MCF 10A (cell line): ENCODE measurements at regions not wholly inside any gene's neighbourhood (a gene's known extent, or its start where the extent isn't known, plus 50 kb on each side); places are given as distances from the start of the nearest gene placed in this dataset.

Experiments used
- BruUV-seq: library from RNA; stranded (reverse); fragments of 400-500 nt; replicated peaks from 2 replicates; lab custom pipeline; 2021; lab: Mats Ljungman, UMichigan
- CTCF ChIA-PET: fragments of 300-600 bp; sonication (Branson Sonifier 250); formaldehyde crosslinking; extraction: SDS; loops from one replicate; lab custom pipeline; 2021; ENCODE audit warnings: antibody characterized with exemption, inconsistent platforms; lab: Yijun Ruan, JAX
- POLR2A ChIA-PET: fragments of 300-600, 350-650 bp; sonication (Branson Sonifier 250); formaldehyde crosslinking; extraction: SDS; loops from one replicate; lab custom pipeline; 2020; ENCODE audit warnings: antibody characterized with exemption, inconsistent platforms; lab: Yijun Ruan, JAX
- DNase-seq: peaks from one replicate; pipeline ENCODE4 v3.0.0-alpha.2; 2018; ENCODE audit not compliant: unreplicated experiment
- H3K27ac Mint-ChIP-seq: one replicate; pipeline ENCODE4 v1.8.0; 2022; ENCODE audit warnings: mild to moderate bottlenecking, low read depth, mixed read lengths; ENCODE audit not compliant: unreplicated experiment
- H3K27me3 Mint-ChIP-seq: one replicate; pipeline ENCODE4 v1.8.0; 2022; ENCODE audit warnings: mixed read lengths; ENCODE audit not compliant: insufficient read depth, unreplicated experiment
- H3K36me3 Mint-ChIP-seq: one replicate; pipeline ENCODE4 v1.8.0; 2022; ENCODE audit warnings: mild to moderate bottlenecking, moderate library complexity, mixed read lengths; ENCODE audit not compliant: insufficient read depth, unreplicated experiment
- H3K4me1 Mint-ChIP-seq: one replicate; pipeline ENCODE4 v1.8.0; 2022; ENCODE audit warnings: mixed read lengths; ENCODE audit not compliant: insufficient read depth, unreplicated experiment
- H3K4me3 Mint-ChIP-seq: one replicate; pipeline ENCODE4 v1.8.0; 2022; ENCODE audit warnings: mild to moderate bottlenecking, moderate library complexity, mixed read lengths; ENCODE audit not compliant: unreplicated experiment
- H3K9me3 Mint-ChIP-seq: one replicate; pipeline ENCODE4 v1.8.0; 2022; ENCODE audit warnings: mixed read lengths; ENCODE audit not compliant: unreplicated experiment
- CTCF ChIP-seq: fragments of 200-600 bp; IDR thresholded peaks from one replicate; pipeline ENCODE4 v1.8.0; 2022; ENCODE audit warnings: antibody characterized with exemption, mild to moderate bottlenecking; ENCODE audit not compliant: unreplicated experiment
- intact Hi-C: fragments of 100-400 bp; cut with micrococcal nuclease; formaldehyde crosslinking; loops from 2 replicates; pipeline ENCODE4 v1.14.1; 2022

DNA sequence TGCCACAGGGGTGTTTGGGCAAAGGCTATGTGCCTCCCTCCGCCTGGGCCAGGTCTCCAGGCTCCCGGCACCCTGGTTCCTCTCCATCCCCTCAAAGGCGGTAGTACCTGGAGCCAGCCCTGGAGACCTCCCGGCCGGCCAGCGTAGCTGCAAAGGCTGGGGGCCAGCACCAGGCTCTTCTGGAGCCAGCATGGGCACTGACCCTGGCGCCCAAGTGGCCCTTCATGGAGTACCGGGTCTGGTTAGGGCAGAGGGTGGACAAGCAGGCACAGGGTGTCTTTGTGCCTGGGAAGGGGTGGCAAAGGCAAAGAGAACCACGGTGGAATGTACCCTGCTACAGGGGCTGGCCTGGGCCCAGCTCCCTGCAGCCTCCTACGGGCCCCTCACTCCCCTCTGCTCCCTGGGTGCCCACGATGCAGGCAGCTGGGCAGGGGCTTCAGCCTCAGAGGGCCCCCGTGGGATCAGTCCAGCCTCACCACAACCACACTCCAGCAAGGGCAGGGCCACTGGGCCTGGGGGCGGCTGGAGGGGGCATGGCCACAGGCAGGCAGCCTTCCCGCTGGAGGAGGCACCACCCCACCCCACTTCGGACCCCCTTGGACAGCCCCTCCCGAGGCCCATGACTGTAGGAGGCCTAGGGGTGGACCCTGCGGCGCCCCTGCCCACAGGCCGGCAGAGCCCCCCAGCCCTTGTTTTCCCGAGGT, 112.9 kb upstream of the NKX1-1 start:
- H3K36me3 Mint-ChIP-seq: no peaks in the 10 kb centered on the region
- BruUV-seq: no TSS peak

DNA sequence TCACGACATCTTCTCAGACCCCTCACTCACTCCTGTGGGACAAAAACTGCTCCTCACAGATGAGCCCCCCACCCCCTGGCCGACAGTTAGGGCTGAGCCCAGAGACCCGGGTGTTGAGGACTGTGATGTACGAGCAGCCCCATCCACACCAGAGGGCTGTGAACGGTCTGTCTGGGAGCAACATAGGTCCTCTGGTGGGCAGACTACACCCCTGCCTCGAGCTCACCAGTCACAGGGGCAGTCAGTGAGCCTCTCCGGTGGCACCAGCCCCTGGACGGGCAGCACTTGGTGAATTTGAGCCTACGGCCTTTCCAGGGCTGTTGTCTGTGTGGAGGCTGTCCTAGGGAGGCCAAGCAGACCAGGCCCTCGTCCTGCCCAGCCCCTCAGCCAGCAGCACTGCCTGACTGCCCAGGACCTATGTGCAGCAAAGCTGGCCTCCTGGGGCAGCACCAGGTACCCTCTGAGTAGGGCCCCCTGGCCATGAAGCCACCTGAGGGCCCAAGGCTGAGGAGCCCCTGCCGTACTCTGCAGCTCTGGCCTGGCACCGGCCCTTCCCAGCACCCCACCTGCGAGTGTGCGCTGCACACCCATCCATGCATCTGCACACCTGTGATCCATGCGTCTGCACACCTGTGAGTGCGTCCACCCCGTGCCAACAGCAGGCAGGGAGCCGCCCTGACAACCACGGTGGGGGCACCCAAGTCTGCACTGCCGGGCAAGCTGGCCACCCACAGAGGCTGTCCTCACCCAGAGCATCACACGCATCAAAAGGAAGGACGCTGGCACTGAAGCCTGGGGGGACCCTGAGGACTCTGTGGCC, 111.6 kb upstream of the NKX1-1 start:
- H3K4me3 Mint-ChIP-seq: no peak overlapping the region

More for the DNA sequence above, 112.9 kb upstream of the NKX1-1 start:
- ChIA-PET CTCF (no interaction called here), POLR2A (no interaction called here)
- Mint-ChIP-seq H3K9me3 (no peaks in the 10 kb centered on the region), H3K27me3 (peaks cover 27% of the 10 kb centered on the region), H3K4me3 (no peak overlapping the region), H3K27ac (no peak overlapping the region), H3K4me1 (peaks cover 5% of the 10 kb centered on the region)
- intact Hi-C loops: no loop called here
- no peak for DNase-seq
- TF ChIP-seq CTCF: no peak

DNA sequence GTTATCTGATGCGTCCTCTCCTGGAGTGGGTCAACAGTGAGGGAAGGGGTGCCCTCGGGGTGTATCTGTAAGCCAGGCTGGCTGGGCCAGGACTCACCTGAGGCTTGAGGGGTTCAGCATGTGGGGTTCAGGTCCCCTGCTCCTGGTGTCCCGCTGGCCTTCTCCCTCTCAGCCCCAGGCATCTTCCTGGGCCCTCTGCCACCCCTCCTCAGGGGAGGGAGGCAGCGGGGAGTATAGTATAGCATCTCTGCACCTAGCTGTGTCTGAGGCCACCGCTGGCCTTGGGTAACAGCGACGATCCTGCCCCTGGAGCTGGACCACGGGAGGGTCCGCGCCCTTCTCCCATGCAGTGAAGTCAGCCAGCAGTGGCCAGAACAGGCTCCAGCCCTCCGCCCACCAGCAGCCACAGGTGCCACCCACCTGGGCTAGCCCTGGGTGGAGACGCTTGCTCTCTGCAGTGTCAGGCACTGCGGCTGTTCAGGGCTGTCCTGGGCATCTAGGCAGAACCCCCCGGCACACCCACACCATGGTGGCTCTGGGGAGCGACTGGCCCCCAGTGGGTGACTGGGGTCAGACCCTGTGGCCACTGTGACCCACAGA, 110.7 kb upstream of the NKX1-1 start:
- Mint-ChIP-seq H3K4me3 (no peak overlapping the region), H3K27ac (no peak overlapping the region), H3K27me3 (peaks cover 11% of the 10 kb centered on the region), H3K4me1 (no peaks in the 10 kb centered on the region), H3K9me3 (no peaks in the 10 kb centered on the region), H3K36me3 (no peaks in the 10 kb centered on the region)
- no peak for TF ChIP-seq CTCF
- POLR2A ChIA-PET: no interaction called here
- no peak for DNase-seq
- BruUV-seq: no TSS peak
- intact Hi-C loops: no loop called here
- CTCF ChIA-PET: no interaction called here

More for the DNA sequence above, 111.6 kb upstream of the NKX1-1 start:
- H3K27ac Mint-ChIP-seq: no peak overlapping the region
- H3K36me3 Mint-ChIP-seq: no peaks in the 10 kb centered on the region
- CTCF ChIA-PET: no interaction called here
- no peaks in the 10 kb centered on the region for H3K9me3 Mint-ChIP-seq
- POLR2A ChIA-PET: no interaction called here
- intact Hi-C loops: no loop called here
- no peaks in the 10 kb centered on the region for H3K4me1 Mint-ChIP-seq
- TF ChIP-seq CTCF: no peak
- DNase-seq: no peak
- BruUV-seq: no TSS peak
- H3K27me3 Mint-ChIP-seq: peaks cover 13% of the 10 kb centered on the region

- intact Hi-C loops: no loop called here
- ChIA-PET POLR2A (no interaction called here), CTCF (no interaction called here)
- H3K27me3 Mint-ChIP-seq: peaks cover 11% of the 10 kb centered on the region
- no peak overlapping the region for H3K27ac Mint-ChIP-seq
- no TSS peak for BruUV-seq
- no peak overlapping the region for H3K4me3 Mint-ChIP-seq
- no peaks in the 10 kb centered on the region for H3K4me1 Mint-ChIP-seq
- H3K36me3 Mint-ChIP-seq: no peaks in the 10 kb centered on the region
- H3K9me3 Mint-ChIP-seq: no peaks in the 10 kb centered on the region
- no peak for DNase-seq
- TF ChIP-seq CTCF: no peak
Measured at GRCh38 chr4:1516261-1516660, 110.0 kb upstream of the NKX1-1 start.
